ENCODE measurements at regions not wholly inside any gene's neighbourhood (a gene's known extent, or its start where the extent isn't known, plus 50 kb on each side); places are given as distances from the start of the nearest gene placed in this dataset.

GRCh38 chr7:155378959-155379871 lies 78.7 kb upstream of the EN2 start:
- TF ChIP-seq, protein P1, sequence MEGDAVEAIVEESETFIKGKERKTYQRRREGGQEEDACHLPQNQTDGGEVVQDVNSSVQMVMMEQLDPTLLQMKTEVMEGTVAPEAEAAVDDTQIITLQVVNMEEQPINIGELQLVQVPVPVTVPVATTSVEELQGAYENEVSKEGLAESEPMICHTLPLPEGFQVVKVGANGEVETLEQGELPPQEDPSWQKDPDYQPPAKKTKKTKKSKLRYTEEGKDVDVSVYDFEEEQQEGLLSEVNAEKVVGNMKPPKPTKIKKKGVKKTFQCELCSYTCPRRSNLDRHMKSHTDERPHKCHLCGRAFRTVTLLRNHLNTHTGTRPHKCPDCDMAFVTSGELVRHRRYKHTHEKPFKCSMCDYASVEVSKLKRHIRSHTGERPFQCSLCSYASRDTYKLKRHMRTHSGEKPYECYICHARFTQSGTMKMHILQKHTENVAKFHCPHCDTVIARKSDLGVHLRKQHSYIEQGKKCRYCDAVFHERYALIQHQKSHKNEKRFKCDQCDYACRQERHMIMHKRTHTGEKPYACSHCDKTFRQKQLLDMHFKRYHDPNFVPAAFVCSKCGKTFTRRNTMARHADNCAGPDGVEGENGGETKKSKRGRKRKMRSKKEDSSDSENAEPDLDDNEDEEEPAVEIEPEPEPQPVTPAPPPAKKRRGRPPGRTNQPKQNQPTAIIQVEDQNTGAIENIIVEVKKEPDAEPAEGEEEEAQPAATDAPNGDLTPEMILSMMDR (IDR thresholded peaks at IDR 0.05), result no peak
- no peak for TF ChIP-seq POLR2A (IDR thresholded peaks at IDR 0.05)

All from suprapubic skin (tissue), 3 donors.